IPS DF 6.9 (cell line): ENCODE measurements at regions not wholly inside any gene's neighbourhood (a gene's known extent, or its start where the extent isn't known, plus 50 kb on each side); places are given as distances from the start of the nearest gene placed in this dataset.
A peak's percentile ranks its signal among the peaks of the same experiment; 100 is the strongest.

Source experiments
- DNase-seq: peaks from one replicate; pipeline ENCODE4 v3.0.0-alpha.2; 2013; ENCODE audit warnings: low read depth, low spot score
- H3K27ac ChIP-seq: one replicate; pipeline ENCODE4 v1.5.1; 2013; ENCODE audit warnings: low read length, control low read depth
- H3K27me3 ChIP-seq: 2 replicates; pipeline ENCODE4 v1.6.1; 2013; ENCODE audit warnings: mild to moderate bottlenecking, low read length; ENCODE audit not compliant: control insufficient read depth, insufficient read depth
- H3K36me3 ChIP-seq: 2 replicates; pipeline ENCODE4 v1.6.1; 2013; ENCODE audit warnings: low read length; ENCODE audit not compliant: control insufficient read depth, insufficient read depth
- H3K4me1 ChIP-seq: 2 replicates; pipeline ENCODE4 v1.6.1; 2013; ENCODE audit warnings: low read length; ENCODE audit not compliant: control insufficient read depth, insufficient read depth
- H3K4me3 ChIP-seq: 2 replicates; pipeline ENCODE4 v1.5.1; 2013; ENCODE audit warnings: mild to moderate bottlenecking, low read length
- H3K9me3 ChIP-seq: 2 replicates; pipeline ENCODE4 v1.6.1; 2013; ENCODE audit warnings: low read length, inconsistent platforms; ENCODE audit not compliant: control insufficient read depth, insufficient read depth
- WGBS: extraction: QIAGEN DNeasy Blood & Tissue Kit; methylation state at CpG from one replicate; pipeline ENCODE4 v1.1.7; 2013; ENCODE audit warnings: mixed read lengths, missing lambda C conversion rate; ENCODE audit not compliant: insufficient read length, insufficient coverage; 5-methylcytosine and 5-hydroxymethylcytosine counted together

GRCh38 chr16:48105976-48106375 is 49.8 kb downstream of the ABCC12 start:
- DNase-seq = no peak
- no peak overlapping the region for H3K27ac ChIP-seq
- H3K4me1 ChIP-seq = no peaks in the 10 kb centered on the region
- H3K27me3 ChIP-seq = no peaks in the 10 kb centered on the region
- H3K9me3 ChIP-seq = no peaks in the 10 kb centered on the region
- H3K4me3 ChIP-seq = no peak overlapping the region
- no peaks in the 10 kb centered on the region for H3K36me3 ChIP-seq
- no CpG with 5 or more reads among the region's 6 CpGs for WGBS

GRCh38 chr16:48105456-48105855 is 50.3 kb downstream of the ABCC12 start:
- H3K27ac ChIP-seq = no peak overlapping the region
- no CpG with 5 or more reads among the region's 4 CpGs for WGBS

DNA sequence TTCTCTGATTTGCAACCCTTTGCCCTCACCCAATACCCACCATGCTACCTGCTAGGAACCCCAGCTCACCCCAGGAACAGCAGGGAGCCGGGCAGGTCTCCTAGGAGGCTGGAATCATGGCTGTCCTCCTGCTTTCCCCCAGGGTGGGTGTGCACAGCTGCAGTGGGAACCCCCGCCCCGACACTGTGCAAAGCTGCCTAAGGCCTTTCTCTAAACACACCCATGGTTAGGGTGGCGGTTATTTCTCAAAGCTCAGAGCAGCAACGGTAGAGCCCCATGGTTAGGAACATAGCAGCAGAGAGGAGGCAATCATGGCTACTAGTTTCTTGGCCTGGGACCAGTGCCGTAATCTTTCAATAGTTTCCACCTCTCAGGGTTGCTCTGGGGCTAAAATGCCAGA is 52.2 kb downstream of the ABCC12 start:
- Histone ChIP-seq H3K27ac (no peak overlapping the region), H3K36me3 (no peaks in the 10 kb centered on the region), H3K4me3 (no peak overlapping the region), H3K27me3 (no peaks in the 10 kb centered on the region), H3K4me1 (no peaks in the 10 kb centered on the region), H3K9me3 (no peaks in the 10 kb centered on the region)
- no peak for DNase-seq
- no CpG with 5 or more reads among the region's 6 CpGs for WGBS

More at GRCh38 chr16:48105456-48105855, 50.3 kb downstream of the ABCC12 start:
- H3K4me1 ChIP-seq = no peaks in the 10 kb centered on the region
- no peaks in the 10 kb centered on the region for H3K27me3 ChIP-seq
- H3K9me3 ChIP-seq = no peaks in the 10 kb centered on the region
- H3K36me3 ChIP-seq = no peaks in the 10 kb centered on the region
- no peak overlapping the region for H3K4me3 ChIP-seq
- DNase-seq = no peak

DNA sequence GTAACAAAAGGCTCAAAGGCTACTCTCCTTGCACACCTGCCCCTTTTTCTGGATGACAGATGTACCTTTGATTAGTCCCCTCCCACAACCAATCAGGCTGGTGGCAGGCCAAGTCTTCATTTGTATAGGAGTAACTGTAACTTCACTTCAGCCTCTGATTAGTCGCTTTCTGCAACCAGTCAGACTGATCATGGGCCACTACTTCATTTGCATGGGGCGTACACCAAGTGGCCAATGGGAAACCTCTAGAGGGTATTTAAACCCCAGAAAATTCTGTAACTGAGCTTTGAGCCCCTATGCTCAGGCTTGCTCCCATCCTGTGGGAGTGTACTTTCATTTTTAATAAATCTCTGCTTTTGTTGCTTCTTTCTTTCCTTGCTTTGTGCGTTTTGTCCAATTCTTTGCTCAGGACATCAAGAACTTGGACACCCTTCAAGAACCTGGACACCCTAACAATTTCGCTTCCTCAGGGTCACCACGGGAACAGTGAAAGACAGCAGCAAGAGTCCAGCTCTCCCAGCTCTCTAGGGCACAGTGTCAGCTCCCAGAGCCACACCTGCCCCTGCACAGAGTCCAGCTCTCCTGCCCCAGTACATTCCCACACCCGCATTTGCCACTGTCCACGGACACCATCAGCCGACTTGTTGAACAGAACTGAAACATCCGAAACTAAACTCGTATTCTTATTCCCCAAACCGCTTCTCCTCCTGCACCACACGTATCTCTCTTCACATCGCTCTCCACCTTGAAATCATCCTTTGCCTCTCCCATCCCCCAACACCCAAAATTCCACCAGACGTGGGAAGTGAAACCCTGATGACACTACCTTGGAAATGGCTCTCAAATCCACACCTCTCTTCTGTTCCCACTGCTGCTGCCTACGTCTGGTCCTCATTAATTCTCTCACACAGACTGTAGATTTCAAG is 53.4 kb downstream of the ABCC12 start:
- Histone ChIP-seq H3K36me3 (no peaks in the 10 kb centered on the region), H3K9me3 (no peaks in the 10 kb centered on the region), H3K4me3 (no peak overlapping the region), H3K27ac (no peak overlapping the region), H3K4me1 (no peaks in the 10 kb centered on the region), H3K27me3 (no peaks in the 10 kb centered on the region)
- 100% methylated on average over 5 of the region's 15 CpGs for WGBS
- DNase-seq = no peak

- H3K9me3 ChIP-seq = no peaks in the 10 kb centered on the region
- H3K36me3 ChIP-seq = no peaks in the 10 kb centered on the region
- H3K4me3 ChIP-seq = no peak overlapping the region
- no peak for DNase-seq
- no peaks in the 10 kb centered on the region for H3K27me3 ChIP-seq
- WGBS = no CpG with 5 or more reads among the region's 13 CpGs
- H3K4me1 ChIP-seq = no peaks in the 10 kb centered on the region
- no peak overlapping the region for H3K27ac ChIP-seq
These were observed 54.6 kb downstream of the ABCC12 start for GRCh38 chr16:48101069-48101674.

- DNase-seq = peak; percentile 13
- no CpG with 5 or more reads among the region's 5 CpGs for WGBS
- Histone ChIP-seq H3K27me3 (no peaks in the 10 kb centered on the region), H3K36me3 (no peaks in the 10 kb centered on the region), H3K9me3 (no peaks in the 10 kb centered on the region), H3K4me3 (no peak overlapping the region), H3K27ac (no peak overlapping the region), H3K4me1 (no peaks in the 10 kb centered on the region)
These were observed 56.3 kb downstream of the ABCC12 start for GRCh38 chr16:48099455-48099854.

DNA sequence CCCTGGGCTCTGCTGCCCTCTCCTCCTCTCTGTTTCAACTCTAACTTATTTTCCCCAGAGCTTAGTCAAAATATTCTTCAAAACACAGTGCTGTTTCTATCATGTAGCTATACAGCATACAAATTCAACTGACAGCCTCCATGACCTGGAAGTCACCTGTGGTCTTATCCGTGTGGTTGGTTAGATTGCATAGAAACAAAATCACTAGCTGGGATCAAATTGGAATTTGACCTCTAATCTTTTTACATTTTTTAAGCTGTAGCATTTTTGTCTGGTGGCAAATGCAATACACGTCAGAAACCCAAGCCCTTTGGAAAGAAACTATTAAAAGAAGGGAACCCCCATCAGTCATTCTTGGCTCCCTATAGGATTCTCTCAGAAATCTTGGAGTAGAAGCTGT is 57.3 kb downstream of the ABCC12 start:
- Histone ChIP-seq H3K27ac (no peak overlapping the region), H3K4me3 (no peak overlapping the region), H3K9me3 (no peaks in the 10 kb centered on the region), H3K27me3 (no peaks in the 10 kb centered on the region), H3K36me3 (no peaks in the 10 kb centered on the region), H3K4me1 (no peaks in the 10 kb centered on the region)
- DNase-seq = no peak
- WGBS = no CpG with 5 or more reads among the region's 2 CpGs

DNA sequence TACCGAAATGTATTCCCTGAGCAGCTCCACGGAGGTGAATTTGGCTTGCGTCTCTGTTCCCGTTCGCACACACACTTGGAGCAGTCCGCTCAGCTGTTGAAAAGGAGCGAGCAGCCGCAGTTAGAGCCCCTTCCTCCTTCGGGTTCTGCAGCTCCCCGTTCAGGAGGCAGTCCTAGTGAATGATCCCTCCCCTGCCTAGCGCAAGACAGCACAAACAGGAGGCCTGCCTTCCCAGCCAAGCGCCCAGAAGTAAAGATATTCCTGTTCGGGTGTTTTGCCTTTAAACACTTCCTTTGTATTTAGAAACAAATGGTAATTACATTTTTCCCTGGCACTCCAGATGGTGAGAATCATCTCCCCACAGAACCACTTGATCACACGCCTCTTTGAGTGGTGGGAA is 64.7 kb downstream of the ABCC12 start:
- Histone ChIP-seq H3K4me1 (no peaks in the 10 kb centered on the region), H3K27me3 (no peaks in the 10 kb centered on the region), H3K36me3 (no peaks in the 10 kb centered on the region), H3K4me3 (no peak overlapping the region), H3K27ac (no peak overlapping the region), H3K9me3 (no peaks in the 10 kb centered on the region)
- WGBS = no CpG with 5 or more reads among the region's 14 CpGs
- DNase-seq = no peak

GRCh38 chr16:48089053-48089792 is 66.6 kb downstream of the ABCC12 start:
- no peak for DNase-seq
- WGBS = no CpG with 5 or more reads among the region's 4 CpGs
- H3K27me3 ChIP-seq = no peaks in the 10 kb centered on the region
- H3K27ac ChIP-seq = no peak overlapping the region
- no peak overlapping the region for H3K4me3 ChIP-seq
- H3K4me1 ChIP-seq = no peaks in the 10 kb centered on the region
- no peaks in the 10 kb centered on the region for H3K9me3 ChIP-seq
- H3K36me3 ChIP-seq = no peaks in the 10 kb centered on the region

- WGBS = no CpG with 5 or more reads among the region's 1 CpG
- no peak for DNase-seq
These were observed 68.2 kb downstream of the ABCC12 start for GRCh38 chr16:48087639-48088038.

More at GRCh38 chr16:48087639-48088038, 68.2 kb downstream of the ABCC12 start:
- Histone ChIP-seq H3K9me3 (no peaks in the 10 kb centered on the region), H3K27me3 (no peaks in the 10 kb centered on the region), H3K4me3 (no peak overlapping the region), H3K27ac (no peak overlapping the region), H3K4me1 (no peaks in the 10 kb centered on the region), H3K36me3 (no peaks in the 10 kb centered on the region)
